K562 (cell line): ENCODE measurements at regions not wholly inside any gene's neighbourhood (a gene's known extent, or its start where the extent isn't known, plus 50 kb on each side); places are given as distances from the start of the nearest gene placed in this dataset.

Experiments
- CEBPB ChIP-seq: fragments of 450-650 bp; IDR thresholded peaks from 2 replicates; pipeline ENCODE4 v1.6.1; 2016; ENCODE audit warnings: missing genetic modification characterization, missing compliant biosample characterization
- MTF1 ChIP-seq: fragments of 250-450 bp; sonication (Bioruptor Pico); IDR thresholded peaks from 2 replicates; pipeline ENCODE4 v1.9.0; 2021; ENCODE audit warnings: moderate library complexity, mild to moderate bottlenecking, inconsistent platforms, borderline replicate concordance
- MYC ChIP-seq, 2 experiments: fragments of 250-450 bp in 1 of 2; sonication (Bioruptor Pico) in 1 of 2; IDR thresholded peaks; 2 replicates each; pipeline versions ENCODE4 v1.5.1 to v1.6.1; 2012 to 2021; ENCODE audit warnings: low read depth in 2 of 2, borderline replicate concordance in 1 of 2, improper control_type of control experiment in 1 of 2, low read length in 1 of 2, mild to moderate bottlenecking in 1 of 2, moderate library complexity in 1 of 2
- NCOR1 ChIP-seq: fragments of 450-650 bp; IDR thresholded peaks from 2 replicates; pipeline ENCODE4 v1.6.1; 2016; ENCODE audit warnings: mild to moderate bottlenecking, moderate library complexity
- RBM17 ChIP-seq: fragments of 200-400 bp; formaldehyde crosslinking; IDR thresholded peaks from 2 replicates; pipeline ENCODE4 v1.6.1; 2017; ENCODE audit warnings: low read depth, mild to moderate bottlenecking, low read length, borderline replicate concordance
- YBX1 ChIP-seq: fragments of 450-650 bp; IDR thresholded peaks from 2 replicates; pipeline ENCODE4 v1.7.1; 2016; ENCODE audit warnings: mild to moderate bottlenecking
- ZNF3 ChIP-seq: fragments of 250-450 bp; sonication (Bioruptor Pico); IDR thresholded peaks from 2 replicates; pipeline ENCODE4 v1.5.0; 2021; ENCODE audit warnings: mild to moderate bottlenecking, moderate library complexity
- ZNF766 ChIP-seq: fragments of 200-800 bp; sonication (Bioruptor generic); conservative IDR thresholded peaks from 2 replicates; pipeline ENCODE4 v1.6.1; 2016; ENCODE audit warnings: missing genetic modification characterization, missing compliant biosample characterization
- TF ChIP-seq, protein P1 (sequence below): sonication (generic); IDR thresholded peaks from 2 replicates; pipeline ENCODE4 v1.6.1; 2016
- TF ChIP-seq, protein P2 (sequence below), 3 experiments: IDR thresholded peaks in 2 of 3; conservative IDR thresholded peaks in 1 of 3; 2 replicates each; pipeline ENCODE4 v1.5.1; 2011 to 2012; ENCODE audit warnings: low read length in 3 of 3, mild to moderate bottlenecking in 3 of 3, control low read depth in 2 of 3, improper control_type of control experiment in 1 of 3, inconsistent platforms in 1 of 3, low read depth in 1 of 3, mixed read lengths in 1 of 3, moderate library complexity in 1 of 3; ENCODE audit not compliant: insufficient read depth in 2 of 3
- TF ChIP-seq, protein P3 (sequence below): fragments of 250-450 bp; sonication (Bioruptor Pico); IDR thresholded peaks from 2 replicates; pipeline ENCODE4 v1.4.0; 2020; ENCODE audit warnings: mild to moderate bottlenecking, moderate library complexity

DNA sequence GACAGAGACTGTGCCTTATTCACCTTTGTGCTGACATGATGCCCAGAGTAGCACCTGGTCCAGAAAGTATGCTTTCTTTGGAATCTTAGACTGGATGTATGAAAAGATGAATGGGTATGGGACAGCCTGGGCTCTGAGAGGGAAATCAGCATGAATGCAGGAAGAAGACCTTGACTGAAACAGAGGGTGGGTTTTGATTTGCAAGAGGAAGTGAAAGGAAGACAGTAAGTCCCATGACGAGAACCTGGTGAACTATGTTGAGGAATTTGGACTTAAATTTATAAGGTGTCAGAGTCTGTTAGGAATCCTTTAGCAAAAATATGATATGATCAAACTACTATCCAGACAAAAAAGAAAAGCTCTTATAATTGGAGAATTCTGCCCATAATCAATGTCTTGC is 301.9 kb downstream of the SPRY2 start:
- TF ChIP-seq ZNF766 (no peak), MYC (IDR thresholded peaks at IDR 0.05; ENCODE audit: low read depth, low read length) (no peak), MYC (CRISPR knock-in tag; IDR thresholded peaks at IDR 0.05; ENCODE audit: borderline replicate concordance, low read depth) (no peak), MTF1 (CRISPR knock-in tag) (no peak), CEBPB (tag) (no peak), RBM17 (no peak), ZNF3 (CRISPR knock-in tag) (no peak), NCOR1 (no peak), YBX1 (no peak)
- TF ChIP-seq, protein P1, sequence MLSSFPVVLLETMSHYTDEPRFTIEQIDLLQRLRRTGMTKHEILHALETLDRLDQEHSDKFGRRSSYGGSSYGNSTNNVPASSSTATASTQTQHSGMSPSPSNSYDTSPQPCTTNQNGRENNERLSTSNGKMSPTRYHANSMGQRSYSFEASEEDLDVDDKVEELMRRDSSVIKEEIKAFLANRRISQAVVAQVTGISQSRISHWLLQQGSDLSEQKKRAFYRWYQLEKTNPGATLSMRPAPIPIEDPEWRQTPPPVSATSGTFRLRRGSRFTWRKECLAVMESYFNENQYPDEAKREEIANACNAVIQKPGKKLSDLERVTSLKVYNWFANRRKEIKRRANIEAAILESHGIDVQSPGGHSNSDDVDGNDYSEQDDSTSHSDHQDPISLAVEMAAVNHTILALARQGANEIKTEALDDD = no peak
- TF ChIP-seq, protein P2, sequence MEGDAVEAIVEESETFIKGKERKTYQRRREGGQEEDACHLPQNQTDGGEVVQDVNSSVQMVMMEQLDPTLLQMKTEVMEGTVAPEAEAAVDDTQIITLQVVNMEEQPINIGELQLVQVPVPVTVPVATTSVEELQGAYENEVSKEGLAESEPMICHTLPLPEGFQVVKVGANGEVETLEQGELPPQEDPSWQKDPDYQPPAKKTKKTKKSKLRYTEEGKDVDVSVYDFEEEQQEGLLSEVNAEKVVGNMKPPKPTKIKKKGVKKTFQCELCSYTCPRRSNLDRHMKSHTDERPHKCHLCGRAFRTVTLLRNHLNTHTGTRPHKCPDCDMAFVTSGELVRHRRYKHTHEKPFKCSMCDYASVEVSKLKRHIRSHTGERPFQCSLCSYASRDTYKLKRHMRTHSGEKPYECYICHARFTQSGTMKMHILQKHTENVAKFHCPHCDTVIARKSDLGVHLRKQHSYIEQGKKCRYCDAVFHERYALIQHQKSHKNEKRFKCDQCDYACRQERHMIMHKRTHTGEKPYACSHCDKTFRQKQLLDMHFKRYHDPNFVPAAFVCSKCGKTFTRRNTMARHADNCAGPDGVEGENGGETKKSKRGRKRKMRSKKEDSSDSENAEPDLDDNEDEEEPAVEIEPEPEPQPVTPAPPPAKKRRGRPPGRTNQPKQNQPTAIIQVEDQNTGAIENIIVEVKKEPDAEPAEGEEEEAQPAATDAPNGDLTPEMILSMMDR (IDR thresholded peaks at IDR 0.05 in 2 of 3, conservative IDR thresholded peaks at IDR 0.05 in 1 of 3; ENCODE audit: insufficient read depth in 2 of 3, low read depth in 1 of 3, low read length in 3 of 3) = no peak
- TF ChIP-seq, protein P3, sequence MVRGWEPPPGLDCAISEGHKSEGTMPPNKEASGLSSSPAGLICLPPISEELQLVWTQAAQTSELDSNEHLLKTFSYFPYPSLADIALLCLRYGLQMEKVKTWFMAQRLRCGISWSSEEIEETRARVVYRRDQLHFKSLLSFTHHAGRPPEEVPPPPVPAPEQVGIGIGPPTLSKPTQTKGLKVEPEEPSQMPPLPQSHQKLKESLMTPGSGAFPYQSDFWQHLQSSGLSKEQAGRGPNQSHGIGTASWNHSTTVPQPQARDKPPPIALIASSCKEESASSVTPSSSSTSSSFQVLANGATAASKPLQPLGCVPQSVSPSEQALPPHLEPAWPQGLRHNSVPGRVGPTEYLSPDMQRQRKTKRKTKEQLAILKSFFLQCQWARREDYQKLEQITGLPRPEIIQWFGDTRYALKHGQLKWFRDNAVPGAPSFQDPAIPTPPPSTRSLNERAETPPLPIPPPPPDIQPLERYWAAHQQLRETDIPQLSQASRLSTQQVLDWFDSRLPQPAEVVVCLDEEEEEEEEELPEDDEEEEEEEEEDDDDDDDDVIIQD (CRISPR knock-in tag) = no peak
